ENCODE measurements at regions not wholly inside any gene's neighbourhood (a gene's known extent, or its start where the extent isn't known, plus 50 kb on each side); places are given as distances from the start of the nearest gene placed in this dataset.

- TF ChIP-seq FOXA1 (IDR thresholded peaks at IDR 0.05) (no peak), ARNT (IDR thresholded peaks at IDR 0.05) (no peak), HDGF (IDR thresholded peaks at IDR 0.05; ENCODE audit: borderline replicate concordance) (no peak), BHLHE40 (IDR thresholded peaks at IDR 0.05; ENCODE audit: borderline replicate concordance) (no peak), FOXM1 (IDR thresholded peaks at IDR 0.05; ENCODE audit: borderline replicate concordance) (no peak), SP1 (IDR thresholded peaks at IDR 0.05) (no peak), LEF1 (IDR thresholded peaks at IDR 0.05; ENCODE audit: borderline replicate concordance) (no peak), PKNOX1 (IDR thresholded peaks at IDR 0.05) (no peak), SUZ12 (IDR thresholded peaks at IDR 0.05) (no peak)
- CTCF ChIA-PET, result no interaction called here
- POLR2A ChIA-PET, result no interaction called here
- DNase-seq (ENCODE audit: extremely low spot score), result no peak
Observed at GRCh38 chr3:110677506-110677905, 394.1 kb upstream of the NECTIN3 start.

- CTCF ChIA-PET, result no interaction called here
- DNase-seq (ENCODE audit: extremely low spot score), result no peak
- TF ChIP-seq BHLHE40 (IDR thresholded peaks at IDR 0.05; ENCODE audit: borderline replicate concordance) (no peak), PKNOX1 (IDR thresholded peaks at IDR 0.05) (no peak), ZNF384 (IDR thresholded peaks at IDR 0.05) (no peak), L3MBTL2 (conservative IDR thresholded peaks at IDR 0.05) (no peak), TARDBP (IDR thresholded peaks at IDR 0.05) (no peak), FOXK2 (IDR thresholded peaks at IDR 0.05) (no peak), ARNT (IDR thresholded peaks at IDR 0.05) (no peak), SP1 (IDR thresholded peaks at IDR 0.05) (no peak), FOXM1 (IDR thresholded peaks at IDR 0.05; ENCODE audit: borderline replicate concordance) (no peak), SUZ12 (IDR thresholded peaks at IDR 0.05) (no peak), FOXA1 (IDR thresholded peaks at IDR 0.05) (no peak)
- POLR2A ChIA-PET, result no interaction called here
Observed at GRCh38 chr3:110679285-110679684, 392.3 kb upstream of the NECTIN3 start.

DNA sequence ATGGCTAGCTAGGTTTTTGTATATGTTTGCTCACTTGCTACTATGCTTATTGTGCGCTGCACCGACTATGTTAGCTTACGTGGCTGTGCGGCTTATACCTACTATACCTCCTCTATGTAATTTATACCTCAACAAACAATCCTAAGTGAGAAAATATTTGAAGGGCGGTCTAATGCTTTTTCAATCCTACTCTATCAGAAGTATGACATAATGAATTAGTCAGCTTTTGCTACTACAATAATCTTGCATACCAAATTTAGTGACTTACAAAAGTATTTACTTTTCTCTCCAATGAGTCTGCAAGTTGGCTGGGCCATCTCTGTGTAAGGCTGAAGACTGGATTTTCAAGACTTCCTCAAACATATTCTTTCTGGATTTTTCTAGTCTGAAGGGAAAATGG lies 391.2 kb upstream of the NECTIN3 start:
- no peak for TF ChIP-seq NFRKB (IDR thresholded peaks at IDR 0.05)

DNA sequence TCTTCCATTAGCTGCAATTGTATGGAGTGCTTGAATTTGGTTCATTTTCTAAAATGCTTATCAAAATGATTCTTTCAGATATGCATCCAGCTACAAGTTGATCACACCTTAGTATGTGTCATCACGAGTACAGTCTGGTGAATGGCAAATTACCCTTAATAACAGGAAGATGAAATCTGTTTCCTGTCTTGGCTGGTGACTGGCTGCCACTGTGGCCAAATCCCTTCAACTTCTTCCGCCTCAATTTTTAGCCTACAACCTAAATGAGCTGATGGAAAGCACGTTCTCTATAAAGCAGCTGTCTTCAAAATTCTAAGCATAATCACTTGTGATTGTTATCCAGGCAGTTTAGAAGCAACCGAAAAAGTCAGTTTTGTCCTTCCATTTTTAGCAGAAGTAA lies 387.1 kb upstream of the NECTIN3 start:
- TF ChIP-seq SP1 (IDR thresholded peaks at IDR 0.05) (no peak), HDGF (IDR thresholded peaks at IDR 0.05; ENCODE audit: borderline replicate concordance) (no peak), PKNOX1 (IDR thresholded peaks at IDR 0.05) (no peak), FOXA1 (IDR thresholded peaks at IDR 0.05) (no peak)
- no peak for DNase-seq (ENCODE audit: extremely low spot score)
- POLR2A ChIA-PET, result no interaction called here
- CTCF ChIA-PET, result no interaction called here

More for the DNA sequence above, 391.2 kb upstream of the NECTIN3 start:
- POLR2A ChIA-PET, result no interaction called here
- CTCF ChIA-PET, result no interaction called here
- DNase-seq (ENCODE audit: extremely low spot score), result no peak

DNA sequence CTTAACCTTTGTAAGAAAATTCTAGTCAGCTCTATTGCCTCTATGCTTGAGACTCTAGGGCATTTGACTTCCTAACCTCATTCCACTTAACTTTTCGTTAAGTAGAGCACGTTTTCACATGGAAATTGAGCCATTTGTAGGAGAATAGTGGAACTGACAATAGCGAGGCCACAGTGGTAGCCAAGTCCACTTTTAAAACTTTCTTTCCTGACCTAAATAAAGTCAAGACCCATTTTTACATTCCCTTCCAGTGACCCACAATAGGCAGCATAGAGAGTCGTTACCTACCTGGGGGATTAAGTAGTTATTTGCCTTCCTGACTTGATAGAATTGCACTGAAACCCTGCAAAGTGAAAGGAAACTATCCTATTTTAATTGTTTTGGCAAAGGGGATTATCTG lies 386.0 kb upstream of the NECTIN3 start:
- ChIA-PET POLR2A (no interaction called here), CTCF (no interaction called here)
- DNase-seq (ENCODE audit: extremely low spot score), result no peak
- TF ChIP-seq LEF1 (IDR thresholded peaks at IDR 0.05; ENCODE audit: borderline replicate concordance) (no peak), ZNF384 (IDR thresholded peaks at IDR 0.05) (no peak), FOXM1 (IDR thresholded peaks at IDR 0.05; ENCODE audit: borderline replicate concordance) (no peak), L3MBTL2 (conservative IDR thresholded peaks at IDR 0.05) (no peak), BHLHE40 (IDR thresholded peaks at IDR 0.05; ENCODE audit: borderline replicate concordance) (no peak), FOXK2 (IDR thresholded peaks at IDR 0.05) (no peak)

- CTCF ChIA-PET, result no interaction called here
- TF ChIP-seq PKNOX1 (IDR thresholded peaks at IDR 0.05) (no peak), FOXA1 (IDR thresholded peaks at IDR 0.05) (no peak), ELF4 (IDR thresholded peaks at IDR 0.05) (no peak), L3MBTL2 (conservative IDR thresholded peaks at IDR 0.05) (no peak), SP1 (IDR thresholded peaks at IDR 0.05) (no peak), ARNT (IDR thresholded peaks at IDR 0.05) (no peak), NFRKB (IDR thresholded peaks at IDR 0.05) (no peak), FOXM1 (IDR thresholded peaks at IDR 0.05; ENCODE audit: borderline replicate concordance) (no peak), CTBP1 (IDR thresholded peaks at IDR 0.05; ENCODE audit: borderline replicate concordance) (no peak), HDGF (IDR thresholded peaks at IDR 0.05; ENCODE audit: borderline replicate concordance) (no peak), SUZ12 (IDR thresholded peaks at IDR 0.05) (no peak), BHLHE40 (IDR thresholded peaks at IDR 0.05; ENCODE audit: borderline replicate concordance) (no peak), FOXK2 (IDR thresholded peaks at IDR 0.05) (no peak), ZNF384 (IDR thresholded peaks at IDR 0.05) (no peak)
- DNase-seq (ENCODE audit: extremely low spot score), result no peak
- POLR2A ChIA-PET, result no interaction called here
Observed at GRCh38 chr3:110686701-110687100, 384.9 kb upstream of the NECTIN3 start.

DNA sequence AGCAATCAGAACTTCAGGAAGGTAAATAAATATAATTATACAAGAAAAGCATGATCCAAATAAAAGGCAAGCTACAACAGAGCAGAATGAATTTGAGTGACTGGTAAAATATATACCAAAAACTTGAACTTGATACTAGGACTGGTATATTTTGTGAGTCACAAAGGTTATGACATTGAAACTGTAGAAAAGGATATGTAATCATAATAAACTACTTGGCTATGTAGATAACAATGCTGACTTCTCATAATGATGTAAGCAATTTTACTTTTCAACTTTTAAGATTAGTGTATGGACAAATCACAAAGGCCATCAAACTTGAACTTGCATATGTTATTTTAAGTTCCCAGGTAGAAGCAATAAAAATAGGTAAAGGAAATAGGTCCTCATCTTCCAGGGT lies 384.5 kb upstream of the NECTIN3 start:
- CTCF ChIA-PET, result no interaction called here
- no peak for DNase-seq (ENCODE audit: extremely low spot score)
- POLR2A ChIA-PET, result no interaction called here
- TF ChIP-seq FOXK2 (IDR thresholded peaks at IDR 0.05) (no peak), HDGF (IDR thresholded peaks at IDR 0.05; ENCODE audit: borderline replicate concordance) (no peak), LEF1 (IDR thresholded peaks at IDR 0.05; ENCODE audit: borderline replicate concordance) (no peak), SP1 (IDR thresholded peaks at IDR 0.05) (no peak), NFRKB (IDR thresholded peaks at IDR 0.05) (no peak), FOXM1 (IDR thresholded peaks at IDR 0.05; ENCODE audit: borderline replicate concordance) (no peak), ELF4 (IDR thresholded peaks at IDR 0.05) (no peak), PKNOX1 (IDR thresholded peaks at IDR 0.05) (no peak)

All from HEK293T (cell line).